Activated gamma-delta T cell treated with Interleukin-2 at 50 U/mL for 16 hours (primary cell): ENCODE measurements at regions not wholly inside any gene's neighbourhood (a gene's known extent, or its start where the extent isn't known, plus 50 kb on each side); places are given as distances from the start of the nearest gene placed in this dataset.

Experiments used
- DNase-seq: peaks from one replicate; pipeline ENCODE4 v3.0.0-alpha.2; 2020

DNA sequence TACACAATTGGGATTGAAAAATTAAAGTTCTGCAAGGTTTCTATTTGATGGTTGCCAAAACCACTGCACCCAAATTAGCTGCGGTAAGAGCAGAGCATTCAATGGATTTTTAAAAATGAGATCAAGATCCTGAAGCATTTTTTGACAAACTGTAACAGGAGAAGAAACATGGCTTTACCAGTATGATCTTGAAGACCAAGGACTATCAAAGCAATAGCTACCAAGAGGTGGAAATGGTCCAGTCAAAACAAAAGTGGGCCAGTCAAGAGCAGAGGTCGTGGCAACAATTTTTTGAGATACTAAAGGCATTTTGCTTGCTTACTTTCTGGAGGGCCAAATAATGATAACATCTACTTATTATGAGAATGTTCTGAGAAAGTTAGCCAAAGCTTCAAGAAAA, 186.8 kb downstream of the RDH14 start:
- no peak for DNase-seq

DNA sequence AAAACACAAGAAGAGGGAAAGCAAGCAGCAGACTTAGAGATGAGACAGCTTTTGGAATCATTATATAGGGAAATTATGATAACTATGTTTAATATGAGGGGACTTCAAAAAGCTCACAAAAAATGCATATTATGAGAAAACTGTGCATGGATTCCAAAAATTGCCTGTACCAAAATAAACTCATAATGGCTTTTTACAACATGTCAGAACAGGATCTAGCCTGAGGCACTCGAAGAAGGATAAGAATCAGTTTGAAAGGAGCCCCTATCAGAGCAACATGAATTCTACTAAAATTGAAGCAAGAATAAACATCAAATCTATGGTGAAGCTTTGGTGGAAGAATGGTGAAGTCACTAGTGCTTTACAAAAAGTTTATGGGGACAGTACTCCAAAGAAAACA, 187.4 kb downstream of the RDH14 start:
- DNase-seq = no peak

DNA sequence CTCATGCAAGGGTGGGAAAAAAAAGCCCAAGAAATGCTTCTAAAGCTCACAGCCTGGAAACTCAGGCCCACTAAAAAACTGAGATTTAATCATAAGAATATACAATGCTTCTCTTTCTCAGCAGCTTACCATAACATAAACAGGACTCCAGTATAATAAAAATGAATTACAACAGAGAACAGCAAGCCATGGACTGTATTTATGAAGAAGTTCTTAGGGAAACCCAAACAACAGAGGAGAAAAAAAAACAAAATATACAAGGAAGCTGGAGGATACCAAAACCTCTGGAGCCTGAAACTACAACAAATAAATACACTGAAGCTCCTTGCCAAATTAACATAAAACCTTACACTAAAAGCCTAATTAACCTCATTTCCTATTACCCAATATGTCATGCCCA, 187.8 kb downstream of the RDH14 start:
- DNase-seq = no peak

DNA sequence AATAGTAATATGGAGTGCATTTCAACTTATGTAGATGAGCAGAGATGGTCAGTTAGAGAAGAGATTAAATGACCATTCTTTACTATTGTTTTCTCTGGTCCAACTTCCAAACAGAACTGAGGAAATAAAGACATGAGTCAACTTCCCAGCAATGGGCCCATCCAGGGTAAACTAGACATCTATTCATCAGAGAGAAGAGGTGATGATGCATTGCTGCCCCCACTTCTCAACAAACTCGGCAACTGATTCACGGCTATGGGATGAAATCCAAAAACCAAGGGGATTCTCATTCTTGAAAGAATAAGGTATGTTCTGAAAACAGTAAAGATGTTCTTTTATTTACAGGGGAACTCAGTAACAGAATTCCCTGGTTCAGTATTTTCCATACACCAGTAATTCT, 190.7 kb downstream of the RDH14 start:
- DNase-seq = no peak

DNA sequence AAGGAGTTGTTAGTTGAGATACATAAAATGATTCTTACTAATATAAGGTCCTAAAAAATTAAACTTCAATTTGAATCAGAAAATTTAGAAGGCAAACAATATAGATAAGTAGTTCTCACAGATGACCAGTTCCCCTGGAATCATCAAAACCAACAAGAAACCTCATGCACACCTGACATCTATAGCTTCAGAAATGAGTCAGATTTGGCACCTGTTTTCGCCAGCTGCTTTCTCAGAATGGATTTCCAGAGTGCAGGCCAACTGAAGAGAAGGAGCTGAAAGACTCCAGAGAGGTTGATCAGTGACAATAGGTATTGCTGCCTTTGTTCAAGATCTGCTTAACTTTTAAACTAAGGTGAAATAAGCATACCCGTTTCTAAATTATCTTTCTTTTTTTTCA, 192.4 kb downstream of the RDH14 start:
- no peak for DNase-seq

DNA sequence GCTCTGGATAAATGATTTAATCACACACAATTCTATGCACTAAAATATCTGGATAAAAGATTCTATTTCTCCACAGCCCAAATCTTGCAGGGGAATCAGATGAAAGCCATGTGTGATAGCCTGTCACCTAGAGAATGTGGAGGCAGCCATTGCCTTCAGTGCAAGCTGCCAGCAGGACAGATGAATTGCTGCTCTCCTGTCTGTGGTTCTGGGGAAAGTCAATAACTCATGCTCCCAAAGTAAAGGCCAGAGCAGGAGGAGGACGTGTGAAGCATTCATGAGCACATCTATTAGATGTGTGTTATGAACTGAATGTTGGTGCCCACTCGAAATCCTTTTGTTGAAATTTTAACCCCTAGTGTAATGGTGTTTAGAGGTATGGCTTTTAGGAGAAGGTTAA, 195.1 kb downstream of the RDH14 start:
- DNase-seq = no peak

DNA sequence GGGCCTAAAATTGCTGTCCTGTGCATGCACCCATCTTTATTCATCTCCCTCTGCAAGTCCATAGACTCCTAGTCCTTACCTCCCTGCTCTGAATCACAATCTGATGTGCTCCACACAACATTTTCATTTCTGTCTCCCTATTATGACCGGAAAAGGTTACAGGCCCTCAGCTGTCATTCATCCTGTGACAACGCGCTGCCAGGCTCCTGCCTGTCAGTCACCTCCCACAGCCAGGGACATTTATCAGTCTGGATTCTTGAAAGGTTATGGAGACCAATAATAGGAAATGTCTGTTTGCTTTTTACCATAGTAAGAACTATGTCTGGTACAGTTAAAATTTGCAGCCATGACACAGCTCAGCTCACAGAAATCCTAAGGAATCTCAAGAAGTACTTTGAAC, 197.1 kb downstream of the RDH14 start:
- no peak for DNase-seq

DNA sequence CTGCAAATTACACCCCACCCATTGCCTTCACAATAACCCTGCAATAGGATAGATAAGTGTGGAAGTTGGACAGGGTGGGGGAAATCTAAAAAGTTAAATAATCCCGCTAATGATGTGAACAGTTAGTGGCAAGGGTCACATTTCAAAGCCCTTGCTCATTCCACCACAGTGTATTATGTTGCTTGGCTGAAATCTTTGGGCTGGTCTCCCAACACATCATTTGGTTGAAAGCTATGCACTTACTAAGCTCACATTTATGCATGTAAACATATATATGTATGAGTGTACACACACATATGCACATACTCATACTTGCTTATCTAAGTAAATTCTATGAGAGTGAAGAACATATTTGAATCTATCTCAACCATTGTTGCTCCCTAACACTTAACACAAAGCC, 197.8 kb downstream of the RDH14 start:
- no peak for DNase-seq

DNA sequence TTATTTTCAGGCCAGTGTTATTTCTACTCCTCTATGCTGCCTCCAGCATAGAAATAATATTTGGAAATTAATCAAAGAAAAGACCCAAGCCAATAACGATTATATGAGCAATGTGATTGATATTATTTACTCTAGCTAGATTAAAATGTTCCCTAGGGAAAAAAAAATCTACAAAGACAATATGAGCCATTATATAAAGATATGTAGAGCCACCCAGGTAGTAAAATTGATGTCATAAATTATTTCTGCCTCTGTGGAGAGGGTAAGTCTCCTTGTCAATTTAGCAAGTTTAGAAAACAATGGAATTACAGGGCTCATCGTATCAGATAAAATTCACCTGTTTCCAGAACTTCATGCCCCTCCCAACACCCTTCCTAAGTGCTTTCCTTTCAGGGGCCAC, 202.9 kb downstream of the RDH14 start:
- DNase-seq = no peak

DNA sequence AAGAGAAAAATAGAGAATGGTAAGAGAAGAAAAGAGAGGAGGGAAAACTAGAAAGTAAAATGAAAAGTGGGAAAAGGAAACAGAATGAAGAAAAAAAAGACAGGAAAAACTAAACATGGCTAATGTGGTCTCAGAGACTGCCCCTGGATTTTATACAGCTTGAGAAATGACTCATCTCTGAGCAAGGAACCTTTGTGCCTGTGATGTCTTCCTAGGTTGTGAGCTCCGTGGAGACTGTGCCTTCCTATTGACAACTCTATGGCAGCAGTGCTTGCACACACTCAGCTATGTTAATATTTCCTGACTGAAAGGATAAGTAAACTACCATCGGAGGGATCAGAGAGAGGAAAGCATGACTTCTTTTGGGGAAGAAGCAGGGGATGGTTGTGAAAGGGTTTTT, 203.8 kb downstream of the RDH14 start:
- no peak for DNase-seq

DNA sequence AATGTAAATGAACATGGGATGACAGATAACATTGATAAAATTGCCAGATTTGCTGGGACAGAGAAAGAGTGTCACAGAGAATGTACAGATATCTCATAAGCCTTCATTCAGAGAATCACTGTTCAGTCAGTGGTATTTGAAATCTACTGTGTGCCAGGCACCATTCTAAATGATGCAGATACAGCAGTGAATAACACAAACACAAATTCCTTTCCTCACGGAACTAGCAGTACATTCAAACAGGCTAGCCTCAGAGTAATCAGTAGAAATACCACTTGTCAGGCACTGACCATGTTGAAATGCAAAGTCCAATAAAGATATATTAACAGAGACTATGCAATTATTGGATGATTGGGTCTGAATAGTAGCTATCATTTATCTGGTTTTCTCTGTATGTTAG, 211.0 kb downstream of the RDH14 start:
- DNase-seq = no peak

DNA sequence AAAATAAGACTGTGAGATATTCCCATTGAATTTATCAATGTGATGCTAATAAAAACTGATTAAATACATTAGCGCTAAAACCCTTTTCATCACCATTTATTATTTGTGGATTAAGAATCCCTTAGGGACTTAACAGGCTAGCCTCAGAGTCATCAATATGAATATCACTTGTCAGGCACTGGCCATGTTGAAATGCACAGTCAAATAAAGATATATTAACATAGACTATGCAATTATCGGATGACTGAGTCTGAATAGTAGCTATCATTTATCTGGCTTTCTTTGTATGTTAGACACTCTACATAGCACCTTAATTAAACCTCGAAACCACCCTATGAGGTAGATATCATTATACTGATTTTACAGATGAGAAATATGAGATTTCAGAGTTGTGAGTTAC, 213.6 kb downstream of the RDH14 start:
- DNase-seq = no peak

DNA sequence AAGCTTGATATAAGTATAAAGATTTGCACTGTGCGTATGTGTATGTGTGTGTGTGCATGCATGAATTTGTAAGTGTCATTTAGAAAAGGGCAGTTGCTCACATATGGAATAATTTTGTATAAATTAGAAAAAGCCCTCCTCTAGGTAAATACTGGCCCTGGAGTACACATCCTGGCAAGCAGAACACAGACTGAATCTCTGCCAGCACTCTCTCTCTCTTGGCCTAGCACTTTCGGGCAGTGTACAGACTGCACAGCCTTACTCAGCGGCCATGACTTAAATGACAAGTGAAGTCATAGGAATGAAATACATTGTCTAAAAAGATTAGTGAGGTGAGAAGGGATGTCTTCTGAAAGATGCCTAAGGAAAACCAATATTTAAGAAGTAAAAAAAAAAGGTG, 214.1 kb downstream of the RDH14 start:
- no peak for DNase-seq

DNA sequence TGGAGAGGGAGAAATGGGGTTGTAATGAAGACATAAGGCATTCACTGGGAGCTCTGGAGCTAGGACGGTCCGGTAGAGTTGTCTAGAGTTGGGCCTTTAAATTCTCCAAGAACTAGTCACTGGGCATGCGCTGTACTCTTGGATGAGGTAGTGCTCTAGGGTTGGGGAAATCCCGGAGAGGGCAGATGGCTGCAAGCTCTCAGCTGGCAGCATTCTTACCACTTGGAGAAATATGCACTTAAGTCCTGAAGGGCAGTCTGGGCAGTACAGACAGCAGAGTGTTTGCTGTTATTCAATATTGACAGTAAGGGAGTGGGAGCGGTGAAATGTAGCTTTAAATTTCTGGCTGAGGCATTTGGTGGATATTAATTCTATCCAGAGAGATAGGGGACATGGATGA, 214.6 kb downstream of the RDH14 start:
- DNase-seq = no peak

DNA sequence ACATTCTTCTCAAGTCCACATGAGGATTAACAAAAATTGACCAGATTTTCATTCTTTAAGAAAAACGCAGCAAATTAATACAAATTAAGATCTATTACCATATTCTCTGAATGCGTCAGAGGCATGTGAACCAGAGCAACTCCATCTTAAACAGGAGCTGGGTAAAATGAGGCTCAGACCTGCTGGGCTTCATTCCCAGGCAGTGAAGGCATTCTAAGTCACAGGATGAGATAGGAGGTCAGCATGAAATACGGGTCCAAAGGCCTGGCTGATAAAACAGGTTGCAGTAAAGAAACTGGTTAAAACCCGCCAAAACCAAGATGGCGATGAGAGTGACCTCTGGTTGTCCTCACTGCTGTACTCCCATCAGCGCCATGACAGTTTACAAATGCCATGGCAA, 217.6 kb downstream of the RDH14 start:
- no peak for DNase-seq

DNA sequence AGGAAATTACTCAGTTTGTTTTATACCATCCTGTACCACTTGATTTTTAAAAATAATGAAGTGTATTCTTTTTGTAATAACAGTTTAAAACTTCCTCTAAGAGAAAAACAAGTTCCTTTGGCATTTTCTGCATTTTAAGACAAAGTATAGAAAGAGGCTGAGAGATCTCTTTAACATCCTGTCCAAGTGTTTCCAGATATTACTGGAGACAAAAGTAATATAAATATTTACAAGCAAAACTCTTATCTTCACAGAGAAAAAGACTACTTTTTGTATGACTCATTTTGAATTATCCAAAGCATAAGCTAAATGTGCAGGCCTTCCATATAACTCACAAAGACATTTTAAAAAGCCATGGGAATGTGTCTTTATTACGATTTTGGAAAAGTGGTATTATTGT, 221.1 kb downstream of the RDH14 start:
- DNase-seq = no peak

DNA sequence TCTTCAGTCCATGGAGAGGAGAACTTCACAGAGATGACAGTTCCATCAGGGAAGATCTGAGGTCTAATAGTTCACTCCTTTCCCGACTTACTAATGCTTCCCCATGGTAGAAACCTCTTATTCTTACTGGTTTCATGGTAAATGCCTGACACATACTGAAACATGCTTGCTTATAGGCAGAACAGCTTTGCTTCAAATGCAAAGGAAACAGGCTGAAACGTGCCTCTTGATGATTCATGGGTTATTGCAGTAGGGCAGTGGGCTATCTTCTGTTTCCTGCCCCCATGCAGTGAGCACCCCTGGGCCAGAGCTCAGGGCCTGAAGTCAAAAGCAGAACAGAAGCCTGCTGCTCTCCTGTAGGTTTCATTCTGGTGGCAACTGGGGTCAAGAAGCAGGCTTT, 223.5 kb downstream of the RDH14 start:
- no peak for DNase-seq

DNA sequence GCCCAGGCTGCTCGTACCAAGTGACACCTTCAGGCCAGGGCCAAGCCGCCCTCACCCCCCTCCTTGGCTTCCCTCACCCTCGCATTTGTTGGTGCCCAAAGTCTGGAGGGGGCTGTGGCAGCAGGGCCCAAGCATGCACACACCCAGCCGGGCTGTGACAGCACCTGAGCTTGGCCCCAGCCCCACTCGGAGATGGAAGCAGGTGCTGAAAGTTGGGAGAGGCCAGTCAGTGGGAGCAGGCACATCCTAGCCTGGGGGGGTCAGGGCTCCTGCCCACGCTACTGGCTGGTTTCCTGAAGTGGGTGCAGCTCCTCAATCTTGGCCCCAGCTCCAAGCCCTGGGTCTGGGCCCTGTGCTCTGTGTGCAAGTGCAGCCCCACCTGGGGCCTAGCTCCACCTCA, 228.0 kb downstream of the RDH14 start:
- no peak for DNase-seq

DNA sequence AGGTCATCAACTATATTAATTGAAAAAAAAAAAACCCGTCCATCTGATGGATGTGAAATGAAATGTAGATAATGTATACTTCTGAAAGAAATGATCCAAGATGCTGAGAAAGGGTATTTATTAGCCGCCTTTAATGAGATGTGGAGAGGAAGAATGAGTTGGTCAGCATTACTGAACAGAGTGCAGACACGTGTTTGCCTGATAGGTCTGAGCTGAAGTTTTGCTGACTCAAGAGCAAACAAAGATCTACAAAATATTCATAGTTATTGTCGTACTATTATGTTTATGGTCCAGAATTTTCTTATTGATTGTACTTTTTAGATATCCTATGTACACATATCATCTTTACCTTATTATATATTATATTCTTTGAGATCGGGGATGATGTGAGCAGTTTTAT, 235.3 kb downstream of the RDH14 start:
- DNase-seq = no peak

DNA sequence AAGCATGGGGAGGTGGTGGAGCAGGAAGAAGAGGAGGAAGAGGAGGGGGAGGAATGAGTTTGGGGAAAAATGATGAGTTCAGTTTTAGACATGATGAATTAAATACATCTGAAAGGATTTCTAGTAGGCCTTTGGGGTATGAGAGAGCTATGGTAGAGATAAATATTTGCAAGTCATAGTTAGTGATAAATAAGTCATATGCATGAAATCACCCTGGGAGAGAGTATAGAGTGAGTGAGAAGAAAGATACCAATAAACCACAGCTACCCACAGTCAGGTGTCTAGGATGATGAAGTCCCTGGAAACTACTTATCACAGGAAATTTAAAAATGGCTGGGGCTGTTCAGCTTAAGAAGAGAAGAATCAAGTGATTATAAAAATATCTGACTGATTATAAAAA, 240.5 kb downstream of the RDH14 start:
- DNase-seq = no peak

DNA sequence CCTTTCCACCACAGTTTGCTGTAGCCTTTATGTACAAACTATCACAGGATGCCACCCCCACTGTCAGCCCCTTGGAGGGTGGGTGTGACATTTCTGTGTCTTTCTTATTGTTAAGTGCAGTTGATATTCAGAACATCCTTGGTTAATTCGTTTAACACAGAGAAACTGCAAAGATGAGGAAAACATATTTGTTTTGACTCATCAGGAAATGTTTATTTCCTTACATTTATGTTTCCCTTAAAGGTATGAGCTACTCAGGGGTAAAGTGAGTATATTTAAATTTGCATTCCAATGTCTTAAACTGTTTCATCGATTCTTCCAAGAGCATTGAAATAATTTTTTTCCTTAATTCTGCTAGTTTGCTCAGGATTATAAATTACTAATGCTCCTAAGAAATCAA, 243.4 kb downstream of the RDH14 start:
- no peak for DNase-seq

DNA sequence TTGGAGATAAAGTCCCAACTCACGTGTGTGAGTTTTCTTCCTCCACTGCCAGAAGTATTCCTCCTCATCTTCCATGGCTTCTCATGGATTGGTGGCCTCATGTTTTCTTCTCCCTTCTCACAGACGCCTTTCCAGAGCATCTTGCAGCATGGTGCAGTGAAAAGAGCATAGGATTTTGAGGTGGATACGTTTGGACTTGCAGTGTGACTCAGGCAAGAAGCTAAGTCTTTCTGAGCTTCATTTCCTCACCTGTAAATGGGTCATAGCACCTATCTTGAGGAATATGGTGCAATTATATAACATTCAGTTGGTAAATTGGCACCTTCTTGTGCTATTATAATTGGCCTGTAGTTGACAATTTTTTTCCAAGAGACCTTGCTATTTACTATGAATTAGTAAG, 247.6 kb downstream of the RDH14 start:
- DNase-seq = no peak

DNA sequence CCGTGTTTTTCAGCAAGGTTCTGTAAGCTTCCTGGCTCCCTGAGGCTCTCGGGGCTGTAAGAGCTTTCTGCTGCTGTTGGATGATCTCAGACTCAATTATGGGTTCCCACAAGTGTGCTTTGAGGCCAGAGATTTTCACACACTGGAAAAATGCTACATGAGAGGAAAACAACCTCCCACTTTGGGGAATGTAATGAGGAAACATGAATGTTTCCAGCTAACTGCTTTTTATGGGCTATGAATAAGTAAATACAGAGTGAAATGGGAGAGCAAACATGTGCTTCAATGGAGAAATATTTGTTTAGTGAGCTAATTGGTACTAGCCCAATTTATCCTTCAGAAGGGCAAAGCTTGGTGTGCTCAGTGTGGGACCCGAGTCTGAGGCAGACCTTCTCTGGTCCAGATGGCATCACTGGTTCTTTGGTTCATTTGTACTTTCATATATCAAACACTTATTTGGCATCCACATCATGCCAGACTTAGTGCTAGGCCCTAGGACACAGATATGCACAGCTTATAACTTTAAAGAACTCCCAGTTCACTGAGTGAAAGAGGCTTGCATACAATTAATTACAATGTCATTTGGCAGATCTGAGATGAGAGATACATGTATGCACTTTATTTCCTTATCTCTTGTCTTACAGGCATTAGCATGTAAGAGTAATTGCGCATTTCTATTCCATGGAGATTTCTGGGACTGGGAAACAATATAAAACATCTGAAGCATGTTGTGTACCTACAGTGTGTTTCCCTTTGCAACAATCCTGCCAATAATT, 248.8 kb downstream of the RDH14 start:
- no peak for DNase-seq

DNA sequence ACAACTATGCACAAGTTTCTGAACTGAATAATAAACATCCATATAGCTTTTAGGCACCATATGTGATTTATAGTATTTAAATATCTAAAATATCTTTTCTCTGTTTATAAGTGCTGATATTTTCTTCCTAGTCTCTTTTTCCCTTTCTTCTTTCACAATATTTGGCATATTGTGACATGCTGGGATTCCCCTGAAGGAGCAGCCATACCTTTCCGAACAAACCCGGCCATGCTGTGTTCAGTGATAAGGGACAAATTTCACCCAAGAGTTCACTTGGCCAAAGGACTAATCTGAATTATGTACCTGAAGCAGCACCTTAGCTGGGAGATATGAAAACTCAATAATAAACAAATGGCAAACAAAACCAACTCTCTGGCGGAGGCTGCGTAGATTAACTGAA, 250.8 kb downstream of the RDH14 start:
- DNase-seq = no peak

DNA sequence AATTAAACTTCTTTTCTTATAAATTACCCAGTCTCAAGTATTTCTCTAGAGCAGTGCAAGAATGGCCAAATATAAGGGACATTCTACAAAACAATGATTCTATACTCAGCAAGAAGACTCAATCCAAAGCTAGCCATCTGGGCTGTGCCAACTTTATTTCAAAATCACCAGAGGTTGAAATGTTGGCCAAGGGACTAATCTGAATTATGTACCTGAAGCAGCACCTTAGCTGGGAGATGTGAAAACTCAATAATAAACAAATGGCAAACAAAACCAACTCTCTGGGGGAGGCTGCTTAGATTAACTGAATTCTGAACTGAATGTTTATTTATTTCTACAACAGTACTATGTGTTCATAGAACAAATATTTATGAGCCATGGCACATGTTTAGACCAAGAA, 251.3 kb downstream of the RDH14 start:
- DNase-seq = no peak

DNA sequence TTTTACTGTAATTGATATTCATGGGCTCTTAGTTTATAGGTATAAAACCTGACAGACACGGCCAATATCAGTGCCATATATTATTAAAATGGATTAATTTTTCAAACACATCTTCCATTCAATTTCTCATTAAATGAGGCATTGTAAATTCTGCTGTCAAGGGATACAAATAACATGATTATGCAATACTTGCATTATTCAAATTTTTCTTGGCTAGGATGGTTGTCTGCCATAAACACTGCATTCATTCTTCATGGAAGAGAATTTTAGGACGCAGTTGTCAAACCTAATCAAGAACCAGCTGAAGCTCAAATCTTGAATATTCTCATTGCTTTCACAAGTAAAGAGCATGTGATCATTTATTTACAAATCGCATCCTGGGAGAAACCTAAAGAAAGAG, 255.6 kb downstream of the RDH14 start:
- no peak for DNase-seq
